Tibial artery (tissue), 4 donors: ENCODE measurements at regions not wholly inside any gene's neighbourhood (a gene's known extent, or its start where the extent isn't known, plus 50 kb on each side); places are given as distances from the start of the nearest gene placed in this dataset.

Experiments
- DNase-seq, 2 donors: peaks; one replicate each; pipeline ENCODE4 v3.0.0-alpha.2; 2019
- H3K27ac ChIP-seq, 2 donors: fragments of 200-600 bp; sonication (generic) in 1 of 2; 1 replicate in 1 of 2; 2 replicates in 1 of 2; pipeline ENCODE4 v1.5.1; 2018 to 2019; ENCODE audit warnings: mild to moderate bottlenecking in 1 of 2
- H3K27me3 ChIP-seq, 2 donors: fragments of 200-600 bp; sonication (generic) in 1 of 2; one replicate each; pipeline versions ENCODE4 v1.5.1 to v1.6.0; 2016 to 2019
- H3K36me3 ChIP-seq, 3 donors: fragments of 200-600 bp; sonication (generic) in 2 of 3; one replicate each; pipeline ENCODE4 v1.5.1; 2016 to 2019; ENCODE audit warnings: mild to moderate bottlenecking in 2 of 3
- H3K4me1 ChIP-seq, 4 donors: fragments of 200-600 bp; sonication (generic) in 2 of 4; 1 replicate in 3 of 4; 2 replicates in 1 of 4; pipeline ENCODE4 v1.5.1; 2016 to 2019
- H3K4me3 ChIP-seq, 2 donors: fragments of 200-600 bp; sonication (generic) in 1 of 2; 1 replicate in 1 of 2; 2 replicates in 1 of 2; pipeline ENCODE4 v1.5.1; 2018 to 2019; ENCODE audit warnings: mild to moderate bottlenecking in 2 of 2
- H3K9me3 ChIP-seq, 3 donors: fragments of 200-600 bp; sonication (generic) in 1 of 3; one replicate each; pipeline ENCODE4 v1.5.1; 2016 to 2019
- CTCF ChIP-seq, 2 experiments: fragments of 200-600 bp in 1 of 2; fragments of 450-650 bp in 1 of 2; IDR thresholded peaks; one replicate each; pipeline ENCODE4 v1.5.1; 2017 to 2019; ENCODE audit warnings: antibody characterized with exemption in 2 of 2, mild to moderate bottlenecking in 1 of 2, moderate library complexity in 1 of 2
- intact Hi-C: fragments of 100-400 bp; cut with DNase I; formaldehyde crosslinking; loops from one replicate; pipeline ENCODE4 v1.15.0; 2023; ENCODE audit warnings: low total_unique reads

- Histone ChIP-seq H3K4me1 (peaks cover 0 to 3% (median 0%) of the 10 kb centered on the region in 4 donors), H3K4me3 (no peak overlapping the region), H3K9me3 (no peaks in the 10 kb centered on the region), H3K27ac (no peak overlapping the region), H3K27me3 (no peaks in the 10 kb centered on the region), H3K36me3 (no peaks in the 10 kb centered on the region)
- intact Hi-C loops: no loop called here
- no peak for TF ChIP-seq CTCF (IDR thresholded peaks at IDR 0.05)
- no peak for DNase-seq
These were observed 985.1 kb upstream of the SLIT2 start for GRCh38 chr4:19266566-19266965.

GRCh38 chr4:19262467-19262866 is 989.2 kb upstream of the SLIT2 start:
- DNase-seq: no peak
- Histone ChIP-seq H3K27ac (no peak overlapping the region), H3K36me3 (no peaks in the 10 kb centered on the region), H3K27me3 (no peaks in the 10 kb centered on the region), H3K9me3 (no peaks in the 10 kb centered on the region), H3K4me3 (peak overlapping the region in 1 of 2 donors; percentile 21), H3K4me1 (peaks cover 0 to 3% (median 0%) of the 10 kb centered on the region in 4 donors)
- no peak for TF ChIP-seq CTCF (IDR thresholded peaks at IDR 0.05)
- intact Hi-C loops: no loop called here

- H3K9me3 ChIP-seq: no peaks in the 10 kb centered on the region
- H3K4me1 ChIP-seq: peaks cover 0 to 3% (median 0%) of the 10 kb centered on the region in 4 donors
- H3K27ac ChIP-seq: no peak overlapping the region
- no peaks in the 10 kb centered on the region for H3K27me3 ChIP-seq
- no peak for TF ChIP-seq CTCF (IDR thresholded peaks at IDR 0.05)
- no peak for DNase-seq
- intact Hi-C loops: no loop called here
- no peak overlapping the region for H3K4me3 ChIP-seq
- H3K36me3 ChIP-seq: no peaks in the 10 kb centered on the region
These were observed 991.4 kb upstream of the SLIT2 start for GRCh38 chr4:19260346-19260745.

- no peak overlapping the region for H3K4me3 ChIP-seq
- H3K27ac ChIP-seq: no peak overlapping the region
- no peaks in the 10 kb centered on the region for H3K27me3 ChIP-seq
- intact Hi-C loops: no loop called here
- no peak for TF ChIP-seq CTCF (IDR thresholded peaks at IDR 0.05)
- H3K4me1 ChIP-seq: peaks cover 0 to 3% (median 0%) of the 10 kb centered on the region in 4 donors
- no peaks in the 10 kb centered on the region for H3K9me3 ChIP-seq
- no peak for DNase-seq
- no peaks in the 10 kb centered on the region for H3K36me3 ChIP-seq
These were observed 991.8 kb upstream of the SLIT2 start for GRCh38 chr4:19259920-19260319.

GRCh38 chr4:19256823-19257222 is 994.9 kb upstream of the SLIT2 start:
- intact Hi-C loops: no loop called here
- H3K9me3 ChIP-seq: no peaks in the 10 kb centered on the region
- no peak for DNase-seq
- no peaks in the 10 kb centered on the region for H3K4me1 ChIP-seq
- H3K27me3 ChIP-seq: no peaks in the 10 kb centered on the region
- no peak for TF ChIP-seq CTCF (IDR thresholded peaks at IDR 0.05)
- H3K36me3 ChIP-seq: no peaks in the 10 kb centered on the region
- H3K27ac ChIP-seq: no peak overlapping the region
- H3K4me3 ChIP-seq: no peak overlapping the region

GRCh38 chr4:19254486-19254885 is 997.2 kb upstream of the SLIT2 start:
- intact Hi-C loops: no loop called here
- no peak for DNase-seq
- Histone ChIP-seq H3K27ac (no peak overlapping the region), H3K36me3 (no peaks in the 10 kb centered on the region), H3K4me1 (no peaks in the 10 kb centered on the region), H3K4me3 (no peak overlapping the region), H3K27me3 (no peaks in the 10 kb centered on the region), H3K9me3 (no peaks in the 10 kb centered on the region)
- TF ChIP-seq CTCF (IDR thresholded peaks at IDR 0.05): no peak
